ENCODE measurements at regions not wholly inside any gene's neighbourhood (a gene's known extent, or its start where the extent isn't known, plus 50 kb on each side); places are given as distances from the start of the nearest gene placed in this dataset.
A peak's percentile ranks its signal among the peaks of the same experiment; 100 is the strongest.

GRCh38 chr2:74766780-74767179, 67.1 kb upstream of the HK2 start:
- no peak for TF ChIP-seq CTCF (IDR thresholded peaks at IDR 0.05; ENCODE audit: insufficient read depth, missing control alignments)
- FAIRE-seq (no peak), DNase-seq (ENCODE audit: insufficient read length, low spot score) (no peak)

GRCh38 chr2:74767618-74768017, 66.3 kb upstream of the HK2 start:
- no peak for TF ChIP-seq CTCF (IDR thresholded peaks at IDR 0.05; ENCODE audit: insufficient read depth, missing control alignments)
- FAIRE-seq = no peak
- no peak for DNase-seq (ENCODE audit: insufficient read length, low spot score)

- TF ChIP-seq CTCF (IDR thresholded peaks at IDR 0.05; ENCODE audit: insufficient read depth, missing control alignments) = no peak
- DNase-seq (ENCODE audit: insufficient read length, low spot score) (no peak), FAIRE-seq (no peak)
These were observed 65.5 kb upstream of the HK2 start for GRCh38 chr2:74768401-74768914.

- no peak for DNase-seq (ENCODE audit: insufficient read length, low spot score)
- no peak for TF ChIP-seq CTCF (IDR thresholded peaks at IDR 0.05; ENCODE audit: insufficient read depth, missing control alignments)
- no peak for FAIRE-seq
These were observed 61.9 kb upstream of the HK2 start for GRCh38 chr2:74772046-74772445.

- DNase-seq (ENCODE audit: insufficient read length, low spot score) (no peak), FAIRE-seq (no peak)
- TF ChIP-seq CTCF (IDR thresholded peaks at IDR 0.05; ENCODE audit: insufficient read depth, missing control alignments) = no peak
These were observed 56.6 kb upstream of the HK2 start for GRCh38 chr2:74777161-74777900.

GRCh38 chr2:74778381-74779264, 55.3 kb upstream of the HK2 start:
- no peak for TF ChIP-seq CTCF (IDR thresholded peaks at IDR 0.05; ENCODE audit: insufficient read depth, missing control alignments)
- DNase-seq (ENCODE audit: insufficient read length, low spot score) (peak; percentile 46), FAIRE-seq (peak; percentile 69)

GRCh38 chr2:74779265-74779558, 54.7 kb upstream of the HK2 start:
- DNase-seq (ENCODE audit: insufficient read length, low spot score) (no peak), FAIRE-seq (no peak)
- TF ChIP-seq CTCF (IDR thresholded peaks at IDR 0.05; ENCODE audit: insufficient read depth, missing control alignments) = no peak
